Muscle of back (tissue), 3 donors: ENCODE measurements at regions not wholly inside any gene's neighbourhood (a gene's known extent, or its start where the extent isn't known, plus 50 kb on each side); places are given as distances from the start of the nearest gene placed in this dataset.
"Not testable (repeated sequence)": the region's sequence is repeated elsewhere in the genome, so short reads cannot be mapped to it uniquely, and the experiment has no call there.

Source experiments
- DNase-seq, 3 donors: peaks; one replicate each; pipeline versions ENCODE4 v3.0.0 to v3.0.0-alpha.2; 2013

DNA sequence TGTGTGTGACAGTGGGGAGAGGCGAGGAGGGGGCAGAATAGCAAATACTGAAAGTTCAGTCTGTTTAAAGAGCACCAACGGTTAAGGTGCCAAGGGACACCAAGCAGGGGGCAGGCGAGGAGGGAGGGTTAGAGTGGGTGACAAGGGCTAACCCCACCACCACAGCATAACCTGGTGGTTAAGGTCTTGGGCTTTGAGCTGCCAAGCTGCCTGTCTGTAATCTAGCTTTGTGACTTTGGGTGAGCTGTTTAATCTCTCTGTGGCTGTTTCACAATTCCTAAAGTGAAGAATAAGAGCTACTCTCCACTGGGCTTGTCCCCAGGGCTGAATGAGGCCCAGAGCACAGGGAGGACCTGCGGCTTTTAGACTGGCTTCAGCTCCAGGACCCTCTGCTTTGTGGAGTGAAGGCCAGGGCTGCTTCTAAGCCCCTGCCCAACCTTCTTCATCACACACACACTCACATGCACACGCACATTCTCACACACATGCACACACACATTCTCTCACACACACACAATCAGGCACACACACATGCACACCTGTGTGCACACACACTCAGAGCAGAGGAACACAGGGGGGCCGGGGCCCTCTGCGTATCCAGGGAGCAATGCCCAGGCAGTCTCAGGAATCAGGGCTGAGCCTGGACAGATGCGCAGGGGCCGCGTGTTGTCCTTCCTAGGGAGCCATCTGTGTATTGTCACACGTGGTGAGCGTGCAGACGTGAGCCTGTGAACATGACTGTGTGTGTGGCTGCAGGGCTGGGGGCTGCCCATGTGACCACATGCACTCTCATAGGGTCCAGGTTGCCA lies 101.6 kb upstream of the TARDBP start:
- DNase-seq, result no peak

DNA sequence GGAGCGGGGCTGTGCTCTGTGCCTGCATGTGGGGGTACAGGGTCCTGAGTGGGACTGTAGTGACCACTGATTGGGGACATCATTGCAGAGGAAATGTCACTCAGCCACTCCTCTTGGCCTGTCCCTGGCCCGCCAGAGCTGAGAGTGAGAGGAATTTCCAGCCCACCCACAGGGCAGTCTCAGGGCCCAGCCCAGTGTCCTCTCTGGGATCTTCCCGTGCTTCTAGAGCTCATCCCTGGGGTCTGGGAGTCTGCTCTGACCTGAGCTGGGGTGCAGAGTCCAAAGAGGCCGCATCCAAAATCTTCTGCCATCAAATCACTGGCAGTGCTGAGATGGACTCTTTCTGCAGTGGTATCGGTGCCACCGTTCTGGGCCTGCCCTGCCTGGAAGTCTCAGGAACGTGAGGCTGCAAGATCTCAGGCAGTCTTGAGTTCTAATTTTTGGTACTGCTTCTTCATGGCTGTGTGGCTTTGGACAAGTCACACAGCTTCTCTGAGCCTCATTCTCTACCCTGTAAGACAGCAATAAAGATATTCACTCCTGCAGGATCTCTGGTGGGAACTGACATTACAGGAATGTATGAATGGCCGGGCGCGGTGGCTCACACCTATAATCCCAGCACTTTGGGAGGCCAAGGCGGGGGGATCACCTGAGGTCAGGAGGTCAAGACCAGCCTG lies 100.8 kb upstream of the TARDBP start:
- DNase-seq, result no peak

DNA sequence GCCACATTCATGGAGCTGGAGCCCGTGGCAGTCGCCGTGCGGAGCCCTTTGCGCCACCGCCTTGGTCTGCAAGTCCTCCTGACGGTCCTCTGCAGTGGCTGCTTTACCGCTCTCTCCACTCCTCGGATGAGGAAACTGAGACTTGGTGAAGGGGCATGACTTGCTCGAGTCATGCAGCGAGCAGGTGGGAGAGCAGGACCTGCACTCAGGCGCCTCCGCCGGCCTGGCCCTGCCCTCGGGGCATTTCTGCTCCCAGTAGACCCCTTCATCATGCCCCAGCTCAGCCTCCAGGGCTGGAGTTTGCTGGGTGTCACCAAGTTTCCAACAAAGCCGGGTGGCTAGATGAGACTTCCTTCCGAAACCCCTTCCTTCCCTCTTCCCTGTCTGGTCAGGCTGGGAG lies 100.0 kb upstream of the TARDBP start:
- DNase-seq, result no peak

DNA sequence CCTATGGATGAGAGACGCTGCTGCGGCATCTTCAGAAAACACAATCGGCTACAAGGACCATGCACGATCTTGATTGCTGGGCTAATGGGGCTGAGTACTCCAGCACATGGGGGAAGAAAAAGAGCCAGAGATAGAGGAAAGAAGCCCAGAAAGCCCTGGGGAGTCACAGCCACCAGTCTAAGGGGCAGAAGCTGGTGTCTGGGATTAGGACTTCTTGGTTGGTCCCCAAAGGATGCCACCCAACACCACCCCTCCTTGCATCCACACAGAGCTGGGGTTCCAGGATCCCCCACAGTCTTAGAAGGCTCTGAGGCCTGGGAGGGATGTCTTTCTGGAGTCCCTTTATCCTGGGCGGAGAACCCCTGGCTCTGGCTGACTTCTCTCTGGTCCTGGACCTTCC lies 98.4 kb upstream of the TARDBP start:
- no peak for DNase-seq

DNA sequence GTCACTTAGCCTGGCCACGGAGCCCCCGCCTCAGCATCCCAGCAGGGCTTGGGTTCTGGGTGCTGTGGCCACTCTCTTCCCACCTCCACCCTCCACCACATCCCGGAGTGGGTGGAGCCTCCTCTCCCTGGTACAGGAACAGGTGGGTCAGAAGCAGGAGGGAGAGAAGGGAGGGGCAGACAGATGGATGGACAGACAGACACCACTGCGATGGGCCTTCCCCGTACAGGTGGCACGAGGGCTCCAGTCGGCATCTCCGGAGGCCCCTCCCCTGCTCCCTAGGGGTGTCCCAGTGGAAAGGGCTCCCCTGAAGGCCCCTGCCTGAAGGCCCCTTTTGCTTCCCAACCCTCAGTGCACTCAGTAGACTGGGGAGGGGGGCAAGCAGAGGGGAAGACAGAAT lies 96.9 kb upstream of the TARDBP start:
- DNase-seq, result no peak

DNA sequence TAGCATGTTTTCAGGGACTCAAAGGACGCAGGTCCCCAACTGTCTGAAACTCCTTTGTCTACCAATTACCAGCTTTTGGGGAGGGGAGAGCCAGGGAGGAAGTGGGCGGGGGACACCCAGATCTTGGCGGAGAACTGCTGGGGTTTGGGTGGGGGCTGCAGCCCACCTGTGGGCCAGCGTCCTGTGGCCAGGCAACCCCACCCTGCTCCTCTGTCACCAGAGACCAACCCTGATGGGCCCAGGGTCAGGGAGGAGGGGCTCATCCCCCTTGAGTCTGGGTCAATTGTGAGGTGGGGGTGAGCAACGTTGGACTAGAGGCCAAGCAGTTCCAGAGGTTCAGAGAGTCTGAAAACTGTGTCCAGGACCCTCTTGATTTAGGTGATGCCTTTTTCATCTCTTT lies 96.1 kb upstream of the TARDBP start:
- no peak for DNase-seq

DNA sequence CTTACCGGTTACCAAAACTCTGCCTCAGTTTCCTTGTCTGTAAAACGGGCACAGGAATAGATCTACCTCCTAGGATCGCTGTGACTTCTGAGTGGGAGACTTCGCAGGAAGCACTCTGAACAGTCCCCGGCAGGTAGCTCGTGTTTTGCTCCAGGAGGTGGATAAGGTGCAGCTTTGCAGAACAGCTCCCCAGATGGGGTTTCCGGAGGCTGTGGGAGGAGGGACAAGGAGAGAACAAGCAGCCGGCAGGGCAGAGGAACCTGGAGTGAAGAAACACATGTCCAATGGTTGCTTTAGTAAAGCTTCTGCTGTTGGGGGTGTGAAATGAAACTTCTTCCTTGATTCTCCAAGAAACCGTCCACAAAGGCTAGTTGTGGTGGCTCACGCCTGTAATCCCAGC lies 95.5 kb upstream of the TARDBP start:
- no peak for DNase-seq

DNA sequence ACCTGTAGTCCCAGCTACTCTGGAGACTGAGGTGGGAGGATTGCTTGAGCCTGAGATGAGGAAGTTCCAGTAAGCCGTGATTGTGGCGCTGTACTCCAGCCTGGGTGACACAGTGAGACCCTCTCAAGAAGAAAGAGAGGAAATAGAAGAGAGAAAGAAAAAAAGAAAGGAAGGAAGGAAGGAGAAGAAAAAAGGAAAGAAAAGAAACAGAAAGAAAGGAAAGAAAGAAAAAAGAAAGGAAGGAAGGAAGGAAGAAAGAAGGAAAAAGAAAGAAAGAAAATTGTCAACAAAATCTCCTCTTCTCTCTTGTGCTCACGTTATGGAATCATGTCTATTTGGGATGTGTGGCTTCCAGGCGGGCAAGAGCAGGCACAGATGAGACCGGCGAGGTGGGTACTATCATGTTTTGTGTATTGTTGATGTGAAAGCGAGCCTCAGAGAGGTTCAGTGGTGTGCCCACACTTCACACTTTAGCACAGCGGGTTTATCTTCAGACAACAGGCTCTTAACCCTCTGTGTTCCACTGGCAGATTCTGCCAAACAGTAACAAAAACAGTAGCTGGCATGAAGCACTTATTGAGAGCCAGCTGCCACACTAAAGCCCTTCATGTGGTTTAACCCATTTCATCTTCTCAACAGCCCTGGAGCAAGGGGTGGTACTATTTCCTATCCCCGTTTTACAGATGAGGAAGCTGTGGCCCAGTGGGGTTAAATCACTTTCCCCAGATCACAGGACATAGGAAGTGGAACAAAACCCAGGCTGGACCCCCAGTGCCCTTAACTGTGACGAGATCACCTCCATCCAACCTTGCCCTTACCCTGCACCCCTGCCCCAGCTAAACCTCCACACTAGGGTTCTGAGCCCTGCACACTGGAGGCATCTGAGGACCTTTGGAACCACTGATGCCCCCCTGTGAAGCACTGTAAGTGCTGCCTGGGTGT lies 94.7 kb upstream of the TARDBP start:
- DNase-seq, result no peak

DNA sequence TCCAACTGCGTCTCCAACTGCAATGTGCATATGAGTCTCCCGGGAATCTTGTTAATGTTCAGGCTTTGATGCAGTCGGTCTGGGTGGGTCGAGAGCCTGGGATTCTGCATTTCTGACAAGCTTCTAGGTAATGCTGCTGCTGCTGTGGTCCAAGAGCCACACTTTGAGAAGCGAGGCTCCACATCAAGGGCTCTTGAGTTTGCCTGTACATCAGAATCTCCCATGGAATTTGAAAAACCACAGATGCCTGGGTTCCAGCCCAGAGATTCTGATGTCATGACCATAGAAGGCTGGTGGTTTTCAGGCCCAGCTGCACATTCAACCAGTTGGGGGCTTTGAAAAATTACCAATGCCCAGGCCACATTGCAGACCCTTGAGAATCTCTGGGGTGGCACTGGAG lies 93.9 kb upstream of the TARDBP start:
- no peak for DNase-seq

DNA sequence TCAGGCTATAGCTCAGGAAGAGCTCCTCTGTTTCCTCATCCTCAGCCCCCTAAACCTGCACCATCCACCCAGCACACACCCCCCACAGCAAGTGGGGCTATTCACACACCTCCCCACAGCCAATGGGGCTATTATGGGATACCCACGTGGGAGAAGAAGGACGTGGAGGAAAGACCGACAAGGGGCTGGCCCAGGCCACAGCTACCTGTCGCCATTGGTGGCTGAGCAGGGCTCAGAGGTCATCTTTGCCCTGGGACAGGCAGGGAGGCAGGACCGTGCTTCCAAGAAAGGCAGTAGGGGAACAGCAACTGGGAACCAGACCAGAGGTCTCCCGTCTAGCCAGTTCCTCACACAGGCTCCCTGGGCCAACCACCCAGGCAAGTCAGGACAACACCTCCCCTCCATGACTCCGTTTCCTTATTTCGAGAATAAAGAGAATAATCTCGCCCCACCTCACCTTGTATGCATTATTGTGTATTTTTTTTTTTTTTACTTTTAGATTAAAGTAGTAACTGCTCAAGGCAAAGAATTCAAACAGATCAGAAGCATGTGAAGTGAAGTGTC lies 92.3 kb upstream of the TARDBP start:
- no peak for DNase-seq

DNA sequence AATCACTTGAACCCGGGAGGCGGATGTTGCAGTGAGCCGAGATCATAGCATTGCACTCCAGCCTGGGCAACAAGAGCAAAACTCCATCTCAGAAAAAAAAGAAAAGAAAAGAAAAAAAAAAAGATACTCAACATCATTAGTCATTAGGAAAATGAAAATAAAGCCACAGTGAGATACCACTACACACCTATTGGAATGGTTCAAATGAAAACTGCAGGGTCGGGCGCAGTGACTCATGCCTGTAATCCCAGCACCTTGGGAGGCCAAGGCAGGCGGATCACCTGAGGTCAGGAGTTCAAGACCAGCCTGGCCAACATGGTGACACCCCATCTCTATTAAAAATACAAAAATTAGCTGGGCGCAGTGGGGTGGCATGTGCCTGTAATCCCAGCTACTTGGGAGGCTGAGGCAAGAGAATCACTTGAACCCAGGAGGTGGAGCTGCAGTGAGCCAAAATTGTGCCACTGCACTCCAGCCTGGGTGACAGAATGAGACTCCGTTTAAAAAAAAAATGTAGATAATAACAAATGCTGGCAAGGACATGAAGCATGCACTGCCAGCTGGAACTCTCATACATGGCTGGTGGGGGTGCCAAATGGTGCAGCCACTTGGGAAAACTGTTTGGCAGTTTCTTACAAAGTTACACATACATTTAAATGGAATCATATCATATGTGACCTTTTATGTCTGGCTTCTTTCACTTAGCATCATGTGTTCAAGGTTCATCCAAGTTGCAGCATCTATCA lies 90.0 kb upstream of the TARDBP start:
- DNase-seq, result not testable (repeated sequence)

DNA sequence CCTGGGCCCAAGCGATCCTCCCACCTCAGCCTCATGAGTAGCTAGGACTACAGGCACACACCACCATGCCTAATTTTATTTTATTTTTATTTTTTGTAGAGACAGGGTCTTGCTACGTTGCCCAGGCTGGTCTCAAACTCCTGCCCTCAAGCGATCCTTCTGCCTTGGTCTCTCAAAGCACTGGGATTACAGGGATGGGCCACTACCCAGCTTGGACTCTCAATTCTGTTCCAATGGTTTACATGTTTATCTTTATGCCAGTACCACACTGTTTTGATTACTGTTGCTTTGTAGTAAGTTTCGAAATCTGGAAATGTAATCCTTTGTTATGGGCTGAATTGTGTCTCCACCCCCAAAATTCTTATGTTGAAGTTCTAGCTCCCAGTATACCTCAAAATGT lies 88.4 kb upstream of the TARDBP start:
- DNase-seq, result no peak

DNA sequence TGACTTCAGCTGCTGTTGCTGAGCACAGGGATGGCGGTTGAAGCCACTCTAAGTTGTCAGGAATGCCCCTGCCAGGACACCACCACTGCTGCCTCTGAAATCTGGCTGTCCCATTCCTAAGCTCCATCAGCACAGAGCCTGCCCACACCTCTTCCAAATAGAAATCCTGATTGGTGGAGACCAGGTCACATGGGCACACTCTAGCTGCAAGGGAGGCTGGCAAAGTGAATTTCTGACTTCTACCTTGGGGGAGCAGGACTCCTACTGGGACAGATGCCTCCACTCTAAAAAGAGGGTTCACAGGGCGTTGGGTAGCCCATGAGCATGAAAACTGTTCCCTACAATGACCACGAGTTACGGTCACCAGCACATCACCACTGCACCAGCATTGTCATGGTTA lies 83.8 kb upstream of the TARDBP start:
- DNase-seq, result no peak

DNA sequence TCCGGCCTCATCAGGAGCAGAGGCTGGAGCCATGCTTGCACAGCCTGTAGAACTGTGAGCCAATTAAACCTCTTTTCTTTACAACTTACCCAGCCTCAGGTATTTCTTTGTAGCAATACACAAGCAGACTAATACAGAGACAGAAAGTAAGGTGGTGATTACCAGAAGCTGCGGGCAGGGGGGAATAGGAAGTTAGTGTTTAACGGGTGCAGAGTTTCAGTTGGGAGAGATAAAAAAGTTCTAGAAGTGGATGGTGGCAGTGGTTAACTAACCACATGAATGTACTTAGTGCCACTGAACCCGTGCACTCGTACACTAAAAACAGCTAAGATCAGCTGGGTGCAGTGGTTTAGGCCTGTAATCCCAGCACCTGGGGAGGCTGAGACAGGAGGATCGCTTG lies 80.4 kb upstream of the TARDBP start:
- DNase-seq, result no peak

DNA sequence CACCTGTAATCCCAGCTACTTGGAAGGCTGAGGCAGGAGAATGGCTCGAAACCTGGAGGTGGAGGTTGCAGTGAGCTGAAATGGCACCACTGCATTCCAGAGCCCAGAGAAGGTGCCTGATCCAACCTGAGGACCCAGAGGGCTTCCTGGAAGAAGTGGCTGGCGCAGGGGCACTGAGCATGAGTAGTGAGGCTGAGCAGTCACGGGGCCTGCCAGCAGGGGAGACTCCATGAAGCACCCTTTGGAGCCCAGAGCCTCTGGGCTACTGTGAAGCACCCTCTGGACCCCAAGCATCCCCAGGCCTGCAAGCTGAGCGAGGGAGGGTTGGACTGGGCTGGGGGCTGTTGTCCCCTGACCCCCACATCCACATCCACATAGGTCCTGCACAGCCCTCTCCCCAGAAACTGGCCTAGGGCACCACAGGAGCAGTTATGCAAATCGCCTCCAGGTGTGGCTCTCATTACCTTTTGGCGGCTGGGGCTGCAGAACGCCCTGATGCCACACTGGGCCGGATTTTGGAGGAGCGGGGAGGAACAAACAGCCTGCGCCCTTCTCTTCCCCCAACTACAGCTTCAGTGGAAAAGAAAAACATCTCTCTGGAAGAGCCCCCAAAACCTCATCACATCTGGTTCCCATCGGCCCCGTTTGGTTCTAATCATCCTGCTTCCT lies 78.2 kb upstream of the TARDBP start:
- no peak for DNase-seq

DNA sequence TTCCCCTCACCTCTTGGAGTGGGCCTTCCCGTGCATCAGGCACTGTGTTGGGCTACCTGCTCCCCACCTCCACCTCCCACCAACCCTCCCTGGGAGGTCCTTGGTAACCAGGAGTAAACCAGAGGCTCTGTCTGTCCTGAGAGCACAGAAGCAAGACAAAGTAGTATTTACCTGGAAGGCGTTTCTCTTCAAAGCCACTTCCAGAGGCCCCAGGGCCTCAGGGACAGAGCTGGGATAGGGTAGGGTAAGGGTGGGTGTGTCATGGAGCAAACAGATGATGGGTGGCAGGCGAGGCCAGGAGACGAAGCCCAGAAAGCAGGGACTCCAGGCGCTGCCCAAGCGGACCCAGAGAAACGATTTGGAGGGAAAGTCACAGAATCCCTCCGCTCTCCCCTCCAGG lies 77.2 kb upstream of the TARDBP start:
- no peak for DNase-seq

DNA sequence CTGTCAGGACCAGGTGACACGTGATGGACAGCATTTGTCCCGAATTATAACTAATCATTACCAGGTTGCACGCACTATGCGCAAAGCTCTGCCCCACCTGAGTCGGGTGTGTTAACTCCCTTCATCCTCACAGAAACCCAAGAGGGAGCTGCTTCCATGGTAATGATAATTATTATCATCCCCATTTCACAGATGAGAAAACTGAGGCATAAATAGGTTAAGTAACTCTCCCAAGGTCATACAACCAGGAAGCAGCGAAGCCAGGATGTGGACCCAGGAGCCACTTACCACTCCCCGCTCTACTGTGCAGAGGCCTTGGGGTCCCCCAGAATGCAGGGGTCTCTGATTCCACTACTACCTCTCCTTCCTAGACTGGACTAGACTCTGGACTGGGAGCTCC lies 76.7 kb upstream of the TARDBP start:
- no peak for DNase-seq

DNA sequence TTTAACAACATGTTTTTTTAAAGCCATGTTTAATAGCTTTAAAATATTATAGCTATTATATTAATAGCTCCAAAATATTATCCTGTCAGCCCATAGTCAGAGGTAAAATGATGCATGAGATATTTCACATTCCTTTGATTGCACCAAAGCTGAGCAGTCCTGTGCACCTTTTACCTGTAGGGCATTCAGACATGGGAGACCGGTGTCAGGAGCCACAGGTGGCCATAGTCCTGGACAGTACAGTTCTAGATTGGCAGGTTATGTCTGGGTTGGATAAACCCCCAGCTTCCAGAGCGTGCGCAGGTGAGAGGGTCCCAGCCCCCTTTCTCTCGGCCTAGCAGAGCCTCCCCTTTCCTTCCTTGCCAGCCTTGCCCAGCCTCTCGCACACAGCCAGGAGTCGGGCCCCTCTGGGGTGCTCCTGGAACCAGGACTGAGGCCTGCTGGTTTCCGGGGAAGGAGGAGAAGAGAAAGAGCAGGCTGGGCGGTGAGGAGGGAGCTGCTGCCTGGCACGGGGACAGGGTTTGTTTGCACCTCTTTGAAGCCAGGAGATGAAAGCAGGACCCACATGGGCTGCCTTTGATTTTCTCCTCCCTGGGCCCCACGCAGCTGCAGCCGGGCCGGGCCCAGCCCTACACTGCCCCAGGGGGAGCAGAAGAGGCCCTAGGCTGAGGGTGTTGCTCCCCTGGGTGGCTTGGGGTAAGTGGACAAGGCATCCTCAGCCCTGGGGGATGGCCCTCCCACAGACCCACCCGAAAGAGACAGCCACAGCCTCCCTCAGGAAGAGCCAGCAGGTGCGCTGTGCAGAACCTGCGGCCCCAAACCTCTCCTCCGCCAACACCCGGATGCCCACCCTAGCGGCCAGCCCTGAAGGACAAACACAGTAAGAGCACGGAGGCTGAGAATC lies 75.2 kb upstream of the TARDBP start:
- DNase-seq, result no peak

DNA sequence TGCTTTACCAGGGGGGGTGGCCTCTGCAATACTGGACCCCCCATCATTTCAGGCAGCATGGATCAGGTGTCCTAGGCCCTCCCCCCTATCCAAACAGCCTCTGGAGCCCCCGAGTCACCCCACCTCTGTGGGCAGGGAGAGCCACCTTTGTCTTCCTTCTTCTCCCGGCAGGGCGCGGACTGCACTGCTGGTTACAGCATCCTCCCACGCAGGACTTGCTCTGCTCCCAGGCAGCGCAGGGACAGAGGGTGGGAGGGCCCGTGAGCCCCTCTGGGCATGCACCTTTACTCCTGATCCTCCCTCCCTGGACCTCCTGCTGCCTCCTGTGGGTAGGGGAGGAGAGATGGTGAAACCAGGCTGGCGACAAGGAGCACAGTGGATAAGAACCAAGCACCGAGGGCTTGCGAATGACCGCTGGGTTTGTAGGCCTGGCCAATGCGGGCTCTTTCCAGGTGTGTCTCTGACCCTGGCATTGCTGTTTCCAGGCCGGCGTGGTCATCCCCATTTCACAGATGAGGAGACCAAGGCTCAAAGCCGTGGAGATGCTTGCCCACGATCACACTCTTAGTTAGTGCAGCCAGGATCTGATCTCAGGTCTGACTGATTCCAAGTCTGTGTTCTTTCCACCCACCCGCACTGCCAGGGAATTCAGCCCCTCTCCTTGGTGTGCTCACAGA lies 73.6 kb upstream of the TARDBP start:
- no peak for DNase-seq
